Cardiac fibroblast (primary cell): ENCODE measurements at regions not wholly inside any gene's neighbourhood (a gene's known extent, or its start where the extent isn't known, plus 50 kb on each side); places are given as distances from the start of the nearest gene placed in this dataset.
A peak's percentile ranks its signal among the peaks of the same experiment; 100 is the strongest.

Experiments
- DNase-seq, 2 donors: peaks; one replicate each; pipeline versions ENCODE4 v3.0.0 to v3.0.0-alpha.2; 2010; ENCODE audit warnings: low read depth in 2 of 2
- H3K4me3 ChIP-seq, 2 donors: replicated peaks in 1 of 2; 1 replicate in 1 of 2; 2 replicates in 1 of 2; pipeline ENCODE4 v1.5.1; 2011; ENCODE audit warnings: low read depth in 2 of 2, low read length in 2 of 2, mild to moderate bottlenecking in 2 of 2, moderate library complexity in 1 of 2
- TF ChIP-seq, protein P1 (sequence below): IDR thresholded peaks from one replicate; pipeline ENCODE4 v1.5.1; 2011; ENCODE audit warnings: low read depth, mild to moderate bottlenecking, low read length, inconsistent platforms

DNA sequence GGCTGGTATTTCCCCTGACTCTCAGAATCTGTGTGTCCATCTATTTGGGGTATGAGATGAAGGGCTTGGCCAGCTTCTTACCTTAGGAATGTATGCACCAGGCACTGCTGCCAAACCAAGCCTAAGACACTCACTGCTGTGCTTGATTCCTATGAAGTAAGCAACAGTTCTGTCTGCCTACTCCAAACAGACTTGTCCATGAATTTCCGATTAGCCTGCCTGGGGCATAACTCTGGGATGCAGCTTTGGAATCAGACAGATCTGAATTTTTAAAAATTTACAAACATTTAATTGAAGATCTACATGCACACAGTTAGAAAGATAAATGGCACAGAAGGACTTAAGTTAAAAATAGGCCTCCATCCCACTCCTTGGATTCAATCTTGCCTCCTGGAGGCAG lies 59.5 kb upstream of the JDP2 start:
- TF ChIP-seq, protein P1, sequence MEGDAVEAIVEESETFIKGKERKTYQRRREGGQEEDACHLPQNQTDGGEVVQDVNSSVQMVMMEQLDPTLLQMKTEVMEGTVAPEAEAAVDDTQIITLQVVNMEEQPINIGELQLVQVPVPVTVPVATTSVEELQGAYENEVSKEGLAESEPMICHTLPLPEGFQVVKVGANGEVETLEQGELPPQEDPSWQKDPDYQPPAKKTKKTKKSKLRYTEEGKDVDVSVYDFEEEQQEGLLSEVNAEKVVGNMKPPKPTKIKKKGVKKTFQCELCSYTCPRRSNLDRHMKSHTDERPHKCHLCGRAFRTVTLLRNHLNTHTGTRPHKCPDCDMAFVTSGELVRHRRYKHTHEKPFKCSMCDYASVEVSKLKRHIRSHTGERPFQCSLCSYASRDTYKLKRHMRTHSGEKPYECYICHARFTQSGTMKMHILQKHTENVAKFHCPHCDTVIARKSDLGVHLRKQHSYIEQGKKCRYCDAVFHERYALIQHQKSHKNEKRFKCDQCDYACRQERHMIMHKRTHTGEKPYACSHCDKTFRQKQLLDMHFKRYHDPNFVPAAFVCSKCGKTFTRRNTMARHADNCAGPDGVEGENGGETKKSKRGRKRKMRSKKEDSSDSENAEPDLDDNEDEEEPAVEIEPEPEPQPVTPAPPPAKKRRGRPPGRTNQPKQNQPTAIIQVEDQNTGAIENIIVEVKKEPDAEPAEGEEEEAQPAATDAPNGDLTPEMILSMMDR, result no peak
- no peak for DNase-seq
- H3K4me3 ChIP-seq, result no peak overlapping the region

GRCh38 chr14:75369506-75369905 lies 58.3 kb upstream of the JDP2 start:
- H3K4me3 ChIP-seq, result no peak overlapping the region
- TF ChIP-seq, protein P1, result no peak
- no peak for DNase-seq

DNA sequence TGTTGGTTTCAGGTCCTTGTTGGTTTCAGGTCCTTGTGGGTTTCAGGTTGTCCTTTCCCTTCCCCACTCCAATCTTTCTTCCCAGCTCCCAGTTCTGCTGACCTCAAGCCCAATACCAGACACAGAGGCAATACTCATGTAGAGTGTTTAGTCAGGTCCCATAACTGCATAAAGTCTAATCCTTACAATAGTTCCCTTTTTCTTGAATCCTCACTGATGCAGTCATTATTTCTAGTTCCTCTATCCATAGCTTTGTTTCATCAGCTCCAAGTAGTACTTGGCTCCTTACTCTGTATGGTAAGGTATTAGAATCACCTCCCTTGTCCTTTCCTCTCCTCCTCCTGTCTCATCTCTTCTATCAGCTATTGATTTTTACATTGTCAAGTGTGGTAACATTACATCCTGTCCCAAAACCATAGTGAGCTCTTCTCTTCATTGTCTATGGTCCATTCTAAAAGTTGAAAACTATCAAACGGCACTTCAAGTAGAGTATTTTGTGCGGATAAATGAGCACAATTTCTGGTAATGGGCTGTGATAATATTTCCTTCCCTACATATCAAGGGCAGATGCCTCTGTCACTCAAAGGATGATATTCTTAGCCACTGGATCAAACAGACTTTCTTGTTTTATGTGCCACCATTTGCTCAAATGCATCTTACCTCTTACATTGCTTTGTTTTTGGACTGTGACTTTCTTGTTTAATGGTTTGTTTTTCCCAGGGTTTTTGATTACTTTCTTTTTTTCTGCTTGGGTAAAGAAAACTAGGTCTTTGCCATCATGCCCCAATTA lies 57.2 kb upstream of the JDP2 start:
- H3K4me3 ChIP-seq, result no peak overlapping the region
- TF ChIP-seq, protein P1, result no peak
- no peak for DNase-seq

DNA sequence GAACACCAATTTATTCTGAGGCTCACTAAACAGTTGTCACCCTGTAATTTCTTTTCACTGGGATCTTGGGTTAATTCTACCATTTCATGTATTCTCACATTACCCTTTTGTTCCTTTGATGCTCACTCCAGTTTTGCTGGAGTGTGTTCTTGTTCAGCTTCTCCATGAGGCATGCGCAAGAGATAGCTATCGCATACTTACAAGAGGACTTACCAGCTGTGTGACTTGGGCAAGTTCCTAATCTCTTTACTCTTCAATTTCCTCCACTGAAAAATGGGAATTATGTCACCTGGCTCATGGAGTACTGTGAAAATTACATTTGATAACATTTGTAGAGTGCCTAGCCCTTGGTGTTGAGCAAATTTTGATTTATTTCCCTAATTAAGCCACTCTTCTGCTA lies 56.5 kb upstream of the JDP2 start:
- DNase-seq, result no peak
- TF ChIP-seq, protein P1, result no peak

DNA sequence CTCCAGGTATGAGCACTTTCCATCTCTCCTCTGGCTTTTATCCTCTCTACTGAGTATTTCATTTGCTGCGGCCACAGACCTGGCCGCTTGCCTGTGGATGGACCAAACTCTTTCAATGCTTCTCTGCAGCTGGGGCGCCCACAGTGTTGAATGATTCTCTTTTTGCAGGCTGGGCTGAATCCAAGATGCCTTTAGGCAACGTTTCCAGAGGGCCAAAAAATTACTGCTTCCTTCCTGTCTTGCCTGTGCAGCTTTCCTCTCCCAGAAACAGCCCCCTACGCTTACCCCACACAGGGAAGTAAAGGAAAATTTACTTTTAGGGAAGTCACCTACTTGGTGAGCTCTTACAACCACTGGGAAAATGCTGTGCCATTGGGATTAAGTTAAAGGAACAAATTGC lies 55.6 kb upstream of the JDP2 start:
- DNase-seq, result peak in 1 of 2 donors; percentile 63
- TF ChIP-seq, protein P1, result no peak
- H3K4me3 ChIP-seq, result no peak overlapping the region

More for the DNA sequence above, 56.5 kb upstream of the JDP2 start:
- no peak overlapping the region for H3K4me3 ChIP-seq

DNA sequence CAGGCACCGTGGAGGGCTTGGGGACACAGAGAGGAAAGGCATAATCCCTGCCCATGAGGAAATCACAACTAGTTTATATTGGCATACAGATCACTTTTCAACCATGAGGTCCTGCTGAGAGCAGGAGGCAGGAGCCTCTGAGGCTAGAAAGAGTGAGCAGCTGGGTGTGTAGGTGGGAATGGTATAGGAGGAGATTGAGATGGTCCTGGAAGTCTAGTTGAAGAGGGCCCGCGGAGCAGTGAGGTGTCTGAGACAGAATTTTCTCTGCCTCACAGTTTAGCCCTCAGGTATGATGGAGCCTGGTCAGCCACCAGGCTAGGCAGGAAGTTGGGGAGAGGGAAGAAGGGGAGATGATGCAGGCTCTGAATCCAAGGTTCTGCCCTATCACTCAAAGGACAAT lies 54.7 kb upstream of the JDP2 start:
- no peak overlapping the region for H3K4me3 ChIP-seq
- DNase-seq, result no peak
- TF ChIP-seq, protein P1, result no peak

DNA sequence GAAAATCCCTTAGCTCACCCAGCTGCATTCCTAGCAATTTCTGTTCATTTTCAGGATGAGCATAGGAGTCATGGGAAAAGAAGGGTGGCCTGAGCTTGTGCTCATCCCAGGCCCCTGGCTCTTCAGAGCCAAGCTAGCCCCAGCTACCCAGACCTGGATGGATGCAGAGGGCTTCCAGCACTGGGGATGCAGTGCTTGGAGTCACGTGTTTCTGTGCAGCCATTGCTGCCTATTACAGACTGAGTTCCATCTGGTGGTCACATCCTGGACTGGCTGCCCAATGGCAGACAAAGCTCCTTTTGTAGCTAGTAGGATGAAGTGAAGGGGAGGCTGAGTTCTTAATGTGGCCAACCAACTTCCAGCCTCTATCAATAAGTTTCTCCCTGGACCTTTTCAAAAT lies 54.2 kb upstream of the JDP2 start:
- TF ChIP-seq, protein P1, result no peak
- no peak overlapping the region for H3K4me3 ChIP-seq
- no peak for DNase-seq
